Glutamatergic neuron (in vitro differentiated cells): ENCODE measurements at regions not wholly inside any gene's neighbourhood (a gene's known extent, or its start where the extent isn't known, plus 50 kb on each side); places are given as distances from the start of the nearest gene placed in this dataset.

Experiments used
- DNase-seq: peaks from one replicate; pipeline ENCODE4 v3.0.0; 2022
- H3K27ac Mint-ChIP-seq: one replicate; pipeline ENCODE4 v1.8.0; 2020; ENCODE audit warnings: mild to moderate bottlenecking, mixed read lengths, inconsistent platforms; ENCODE audit not compliant: unreplicated experiment
- H3K27me3 Mint-ChIP-seq: one replicate; pipeline ENCODE4 v1.8.0; 2020; ENCODE audit warnings: mild to moderate bottlenecking, moderate library complexity, mixed read lengths, inconsistent platforms; ENCODE audit not compliant: unreplicated experiment
- H3K36me3 Mint-ChIP-seq: one replicate; pipeline ENCODE4 v1.8.0; 2020; ENCODE audit warnings: mild to moderate bottlenecking, mixed read lengths, inconsistent platforms; ENCODE audit not compliant: unreplicated experiment
- H3K4me1 Mint-ChIP-seq: one replicate; pipeline ENCODE4 v1.8.0; 2020; ENCODE audit warnings: mild to moderate bottlenecking, low read depth, mixed read lengths, inconsistent platforms; ENCODE audit not compliant: unreplicated experiment
- H3K4me3 Mint-ChIP-seq: one replicate; pipeline ENCODE4 v1.8.0; 2020; ENCODE audit warnings: mild to moderate bottlenecking, mixed read lengths, inconsistent platforms; ENCODE audit not compliant: unreplicated experiment
- H3K9me3 Mint-ChIP-seq: one replicate; pipeline ENCODE4 v1.8.0; 2020; ENCODE audit warnings: mild to moderate bottlenecking, moderate library complexity, mixed read lengths, inconsistent platforms; ENCODE audit not compliant: unreplicated experiment
- TF ChIP-seq, protein P1 (sequence below): fragments of 200-600 bp; sonication (generic); IDR thresholded peaks from one replicate; pipeline ENCODE4 v1.5.0; 2021; ENCODE audit not compliant: partially characterized antibody, unreplicated experiment

DNA sequence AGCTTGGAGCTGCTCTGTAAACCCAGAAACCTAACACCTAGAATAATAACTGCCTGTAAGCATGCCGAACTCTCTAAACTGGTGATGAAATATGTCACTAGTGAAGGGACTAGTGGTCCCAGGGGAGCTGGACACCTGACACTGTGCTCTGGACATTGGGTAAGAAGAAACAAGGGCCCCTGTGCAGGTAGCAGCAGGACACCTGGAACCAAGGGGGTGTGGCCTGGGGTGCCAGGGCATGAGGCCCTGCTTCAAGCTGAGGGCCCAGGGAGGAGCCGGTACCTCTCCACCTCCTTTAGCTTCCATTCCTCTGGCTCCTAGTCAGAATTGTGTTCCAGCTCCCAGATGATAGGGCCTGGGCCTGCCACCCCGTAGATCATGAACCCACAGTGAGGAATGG, 263.2 kb downstream of the OGFRL1 start:
- no peak for DNase-seq
- Mint-ChIP-seq H3K36me3 (peaks cover 12% of the 10 kb centered on the region), H3K27me3 (no peaks in the 10 kb centered on the region), H3K9me3 (peaks cover 7% of the 10 kb centered on the region), H3K4me1 (no peaks in the 10 kb centered on the region), H3K4me3 (no peak overlapping the region), H3K27ac (no peak overlapping the region)
- TF ChIP-seq, protein P1, sequence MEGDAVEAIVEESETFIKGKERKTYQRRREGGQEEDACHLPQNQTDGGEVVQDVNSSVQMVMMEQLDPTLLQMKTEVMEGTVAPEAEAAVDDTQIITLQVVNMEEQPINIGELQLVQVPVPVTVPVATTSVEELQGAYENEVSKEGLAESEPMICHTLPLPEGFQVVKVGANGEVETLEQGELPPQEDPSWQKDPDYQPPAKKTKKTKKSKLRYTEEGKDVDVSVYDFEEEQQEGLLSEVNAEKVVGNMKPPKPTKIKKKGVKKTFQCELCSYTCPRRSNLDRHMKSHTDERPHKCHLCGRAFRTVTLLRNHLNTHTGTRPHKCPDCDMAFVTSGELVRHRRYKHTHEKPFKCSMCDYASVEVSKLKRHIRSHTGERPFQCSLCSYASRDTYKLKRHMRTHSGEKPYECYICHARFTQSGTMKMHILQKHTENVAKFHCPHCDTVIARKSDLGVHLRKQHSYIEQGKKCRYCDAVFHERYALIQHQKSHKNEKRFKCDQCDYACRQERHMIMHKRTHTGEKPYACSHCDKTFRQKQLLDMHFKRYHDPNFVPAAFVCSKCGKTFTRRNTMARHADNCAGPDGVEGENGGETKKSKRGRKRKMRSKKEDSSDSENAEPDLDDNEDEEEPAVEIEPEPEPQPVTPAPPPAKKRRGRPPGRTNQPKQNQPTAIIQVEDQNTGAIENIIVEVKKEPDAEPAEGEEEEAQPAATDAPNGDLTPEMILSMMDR, result no peak

GRCh38 chr6:71556141-71556540, 267.5 kb downstream of the OGFRL1 start:
- Mint-ChIP-seq H3K27me3 (peaks cover 2% of the 10 kb centered on the region), H3K9me3 (peaks cover 11% of the 10 kb centered on the region), H3K27ac (no peak overlapping the region), H3K4me3 (no peak overlapping the region), H3K36me3 (peaks cover 25% of the 10 kb centered on the region), H3K4me1 (no peaks in the 10 kb centered on the region)
- TF ChIP-seq, protein P1, result no peak
- DNase-seq, result no peak

- Mint-ChIP-seq H3K27ac (no peak overlapping the region), H3K4me1 (no peaks in the 10 kb centered on the region), H3K4me3 (no peak overlapping the region), H3K27me3 (peaks cover 2% of the 10 kb centered on the region), H3K9me3 (peaks cover 8% of the 10 kb centered on the region), H3K36me3 (peaks cover 25% of the 10 kb centered on the region)
- DNase-seq, result no peak
- TF ChIP-seq, protein P1, result no peak
Measured at GRCh38 chr6:71558974-71559373, 270.4 kb downstream of the OGFRL1 start.

DNA sequence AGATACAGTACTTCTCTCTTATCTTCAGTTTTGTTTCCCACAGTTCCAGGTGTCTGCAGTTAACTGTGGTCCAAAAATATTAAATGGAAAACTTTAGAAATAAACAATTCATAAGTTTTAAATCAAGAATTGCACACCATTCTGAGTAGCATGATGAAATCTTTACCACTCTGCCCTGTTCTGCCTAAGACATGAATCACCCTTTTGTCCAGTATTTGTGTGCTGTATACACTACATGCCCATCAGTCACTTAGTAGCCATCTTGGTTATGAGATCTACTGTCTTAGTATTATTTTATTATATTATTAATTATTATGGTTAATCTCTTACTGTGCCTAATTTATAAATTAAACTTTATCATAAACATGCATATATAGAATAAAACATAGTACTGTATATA, 279.0 kb downstream of the OGFRL1 start:
- Mint-ChIP-seq H3K4me1 (no peaks in the 10 kb centered on the region), H3K36me3 (no peaks in the 10 kb centered on the region), H3K27me3 (no peaks in the 10 kb centered on the region), H3K27ac (no peak overlapping the region), H3K9me3 (no peaks in the 10 kb centered on the region), H3K4me3 (no peak overlapping the region)
- TF ChIP-seq, protein P1, result no peak
- no peak for DNase-seq

DNA sequence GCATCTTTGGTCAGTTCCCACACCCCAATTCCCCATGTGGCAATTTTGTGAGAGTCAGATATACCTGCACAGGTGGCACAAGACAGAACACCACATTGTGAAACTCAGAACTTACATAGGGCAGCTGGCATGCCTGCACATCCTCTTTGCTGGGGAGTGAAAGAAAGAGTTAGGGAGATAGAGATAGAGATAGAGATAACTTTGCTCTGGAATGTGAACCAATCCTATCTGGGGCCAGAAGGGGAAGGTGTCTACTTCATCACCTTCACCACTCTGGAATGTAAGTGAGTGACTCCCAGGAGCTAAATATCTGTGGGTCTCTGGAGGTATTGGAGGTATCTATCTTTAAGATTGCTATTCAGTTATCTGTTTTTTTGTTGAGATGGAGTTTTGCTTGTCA, 289.2 kb downstream of the OGFRL1 start:
- no peaks in the 10 kb centered on the region for H3K36me3 Mint-ChIP-seq
- no peaks in the 10 kb centered on the region for H3K9me3 Mint-ChIP-seq
- no peak overlapping the region for H3K4me3 Mint-ChIP-seq
- DNase-seq, result no peak
- H3K27ac Mint-ChIP-seq, result no peak overlapping the region
- no peaks in the 10 kb centered on the region for H3K4me1 Mint-ChIP-seq
- H3K27me3 Mint-ChIP-seq, result no peaks in the 10 kb centered on the region
- TF ChIP-seq, protein P1, result no peak
